Fibroblast of lung (primary cell): ENCODE measurements at regions not wholly inside any gene's neighbourhood (a gene's known extent, or its start where the extent isn't known, plus 50 kb on each side); places are given as distances from the start of the nearest gene placed in this dataset.

ENCODE experiments used
- CTCF ChIP-seq, 2 donors: IDR thresholded peaks in 1 of 2; conservative IDR thresholded peaks in 1 of 2; 1 replicate in 1 of 2; 2 replicates in 1 of 2; pipeline ENCODE4 v1.5.1; 2011 to 2012; ENCODE audit warnings: low read length in 2 of 2, control low read depth in 1 of 2, inconsistent platforms in 1 of 2, low read depth in 1 of 2, mild to moderate bottlenecking in 1 of 2
- EZH2 ChIP-seq: IDR thresholded peaks from 2 replicates; pipeline ENCODE4 v1.5.1; 2012; ENCODE audit warnings: low read length, control low read depth, mild to moderate bottlenecking; ENCODE audit errors: missing control alignments

GRCh38 chr17:12472252-12473173 is 193.2 kb upstream of the MYOCD start:
- TF ChIP-seq EZH2 (no peak), CTCF (conservative IDR thresholded peaks at IDR 0.05 in 1 of 2, IDR thresholded peaks at IDR 0.05 in 1 of 2; ENCODE audit: low read depth in 1 of 2, low read length in 2 of 2) (no peak)
